ENCODE measurements at regions not wholly inside any gene's neighbourhood (a gene's known extent, or its start where the extent isn't known, plus 50 kb on each side); places are given as distances from the start of the nearest gene placed in this dataset.

DNA sequence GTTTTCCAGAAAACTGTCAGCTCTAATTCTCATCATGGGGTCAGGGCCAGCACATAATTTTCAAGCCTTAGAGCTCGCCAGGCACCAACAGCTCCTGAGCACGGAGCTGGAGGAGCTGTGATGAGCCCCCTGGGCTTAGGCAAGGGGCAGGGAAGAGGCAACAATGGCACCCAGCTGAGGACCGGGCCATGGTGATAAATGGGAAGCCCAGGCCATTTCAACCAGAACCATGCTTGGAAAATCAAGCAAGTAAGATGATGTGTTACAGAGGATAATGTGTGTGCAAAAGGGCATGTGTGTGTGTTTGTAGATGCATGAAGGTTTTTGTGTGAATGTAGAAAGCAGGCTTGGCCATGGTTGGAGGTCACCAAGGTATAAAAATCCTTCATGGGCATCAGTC, 66.8 kb upstream of the UBAC2 start:
- TF ChIP-seq SRF (IDR thresholded peaks at IDR 0.05; ENCODE audit: low read depth) = no peak
- no peak for TF ChIP-seq POLR2AphosphoS5 (IDR thresholded peaks at IDR 0.05; ENCODE audit: low read depth, low read length)
- TF ChIP-seq, protein P1, sequence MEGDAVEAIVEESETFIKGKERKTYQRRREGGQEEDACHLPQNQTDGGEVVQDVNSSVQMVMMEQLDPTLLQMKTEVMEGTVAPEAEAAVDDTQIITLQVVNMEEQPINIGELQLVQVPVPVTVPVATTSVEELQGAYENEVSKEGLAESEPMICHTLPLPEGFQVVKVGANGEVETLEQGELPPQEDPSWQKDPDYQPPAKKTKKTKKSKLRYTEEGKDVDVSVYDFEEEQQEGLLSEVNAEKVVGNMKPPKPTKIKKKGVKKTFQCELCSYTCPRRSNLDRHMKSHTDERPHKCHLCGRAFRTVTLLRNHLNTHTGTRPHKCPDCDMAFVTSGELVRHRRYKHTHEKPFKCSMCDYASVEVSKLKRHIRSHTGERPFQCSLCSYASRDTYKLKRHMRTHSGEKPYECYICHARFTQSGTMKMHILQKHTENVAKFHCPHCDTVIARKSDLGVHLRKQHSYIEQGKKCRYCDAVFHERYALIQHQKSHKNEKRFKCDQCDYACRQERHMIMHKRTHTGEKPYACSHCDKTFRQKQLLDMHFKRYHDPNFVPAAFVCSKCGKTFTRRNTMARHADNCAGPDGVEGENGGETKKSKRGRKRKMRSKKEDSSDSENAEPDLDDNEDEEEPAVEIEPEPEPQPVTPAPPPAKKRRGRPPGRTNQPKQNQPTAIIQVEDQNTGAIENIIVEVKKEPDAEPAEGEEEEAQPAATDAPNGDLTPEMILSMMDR (IDR thresholded peaks at IDR 0.05 in 2 of 3, conservative IDR thresholded peaks at IDR 0.05 in 1 of 3; ENCODE audit: borderline replicate concordance in 1 of 3, insufficient read depth in 1 of 3, low read depth in 2 of 3, low read length in 2 of 3) = no peak
- TF ChIP-seq SIN3A (IDR thresholded peaks at IDR 0.05; ENCODE audit: low read depth) = no peak
- TF ChIP-seq ELF1 (IDR thresholded peaks at IDR 0.05; ENCODE audit: borderline replicate concordance, low read depth) = no peak
- no peak for TF ChIP-seq ZFX (IDR thresholded peaks at IDR 0.05)
- TF ChIP-seq POLR2A (IDR thresholded peaks at IDR 0.05; ENCODE audit: borderline replicate concordance, extremely low read depth, insufficient read depth, insufficient read length) = no peak
- TF ChIP-seq, protein P2, sequence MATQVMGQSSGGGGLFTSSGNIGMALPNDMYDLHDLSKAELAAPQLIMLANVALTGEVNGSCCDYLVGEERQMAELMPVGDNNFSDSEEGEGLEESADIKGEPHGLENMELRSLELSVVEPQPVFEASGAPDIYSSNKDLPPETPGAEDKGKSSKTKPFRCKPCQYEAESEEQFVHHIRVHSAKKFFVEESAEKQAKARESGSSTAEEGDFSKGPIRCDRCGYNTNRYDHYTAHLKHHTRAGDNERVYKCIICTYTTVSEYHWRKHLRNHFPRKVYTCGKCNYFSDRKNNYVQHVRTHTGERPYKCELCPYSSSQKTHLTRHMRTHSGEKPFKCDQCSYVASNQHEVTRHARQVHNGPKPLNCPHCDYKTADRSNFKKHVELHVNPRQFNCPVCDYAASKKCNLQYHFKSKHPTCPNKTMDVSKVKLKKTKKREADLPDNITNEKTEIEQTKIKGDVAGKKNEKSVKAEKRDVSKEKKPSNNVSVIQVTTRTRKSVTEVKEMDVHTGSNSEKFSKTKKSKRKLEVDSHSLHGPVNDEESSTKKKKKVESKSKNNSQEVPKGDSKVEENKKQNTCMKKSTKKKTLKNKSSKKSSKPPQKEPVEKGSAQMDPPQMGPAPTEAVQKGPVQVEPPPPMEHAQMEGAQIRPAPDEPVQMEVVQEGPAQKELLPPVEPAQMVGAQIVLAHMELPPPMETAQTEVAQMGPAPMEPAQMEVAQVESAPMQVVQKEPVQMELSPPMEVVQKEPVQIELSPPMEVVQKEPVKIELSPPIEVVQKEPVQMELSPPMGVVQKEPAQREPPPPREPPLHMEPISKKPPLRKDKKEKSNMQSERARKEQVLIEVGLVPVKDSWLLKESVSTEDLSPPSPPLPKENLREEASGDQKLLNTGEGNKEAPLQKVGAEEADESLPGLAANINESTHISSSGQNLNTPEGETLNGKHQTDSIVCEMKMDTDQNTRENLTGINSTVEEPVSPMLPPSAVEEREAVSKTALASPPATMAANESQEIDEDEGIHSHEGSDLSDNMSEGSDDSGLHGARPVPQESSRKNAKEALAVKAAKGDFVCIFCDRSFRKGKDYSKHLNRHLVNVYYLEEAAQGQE (IDR thresholded peaks at IDR 0.05; ENCODE audit: low read depth) = no peak
- TF ChIP-seq ZNF274 (IDR thresholded peaks at IDR 0.05; ENCODE audit: low read depth, low read length) = no peak
- no peak for TF ChIP-seq RAD21 (IDR thresholded peaks at IDR 0.05; ENCODE audit: low read depth)
- TF ChIP-seq CEBPB (IDR thresholded peaks at IDR 0.05; ENCODE audit: low read depth) = no peak
- no peak for TF ChIP-seq SP1 (IDR thresholded peaks at IDR 0.05; ENCODE audit: low read depth)

Data from HCT116 (cell line).